CD4-positive, alpha-beta T cell treated with Interferon alpha-2 for 1 hour (primary cell): ENCODE measurements at regions not wholly inside any gene's neighbourhood (a gene's known extent, or its start where the extent isn't known, plus 50 kb on each side); places are given as distances from the start of the nearest gene placed in this dataset.

ENCODE experiments used
- DNase-seq, 2 donors: peaks; one replicate each; pipeline ENCODE4 v3.0.0-alpha.2; 2020 to 2022

DNA sequence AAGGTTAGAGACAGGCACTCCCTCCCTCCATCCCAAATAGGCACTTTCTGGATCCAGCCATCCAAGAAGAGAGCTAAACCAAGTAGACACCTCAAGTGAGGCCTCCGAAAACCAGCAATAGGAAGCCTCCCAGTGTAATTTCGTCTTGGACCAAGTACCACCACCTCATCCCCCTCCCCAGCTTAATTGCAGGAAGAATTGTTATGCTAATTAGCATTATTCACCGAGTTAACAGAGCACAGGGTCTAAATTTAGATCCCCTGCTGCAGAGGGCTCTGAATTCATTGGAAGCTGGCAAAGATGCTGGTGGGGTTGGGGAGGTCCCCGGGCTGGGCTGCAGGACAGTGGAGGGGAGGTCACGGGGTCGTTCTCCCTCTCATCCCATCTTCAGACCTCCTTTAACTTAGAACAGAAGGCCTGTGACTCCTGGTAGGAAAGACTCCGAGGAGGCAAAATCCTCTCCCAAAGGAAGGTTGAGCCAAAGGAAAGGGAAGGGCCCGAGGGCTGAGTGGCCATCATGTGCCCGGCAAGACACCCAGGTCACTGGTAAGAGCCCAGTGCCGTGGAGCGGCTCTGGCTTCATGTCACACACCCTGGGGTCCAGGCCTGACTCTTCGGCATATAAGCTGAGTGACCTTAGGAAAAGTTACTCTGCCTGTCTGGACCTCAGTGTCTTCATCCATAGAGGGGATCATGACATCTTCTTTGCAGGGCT lies 209.2 kb upstream of the GRIK3 start:
- DNase-seq = no peak

DNA sequence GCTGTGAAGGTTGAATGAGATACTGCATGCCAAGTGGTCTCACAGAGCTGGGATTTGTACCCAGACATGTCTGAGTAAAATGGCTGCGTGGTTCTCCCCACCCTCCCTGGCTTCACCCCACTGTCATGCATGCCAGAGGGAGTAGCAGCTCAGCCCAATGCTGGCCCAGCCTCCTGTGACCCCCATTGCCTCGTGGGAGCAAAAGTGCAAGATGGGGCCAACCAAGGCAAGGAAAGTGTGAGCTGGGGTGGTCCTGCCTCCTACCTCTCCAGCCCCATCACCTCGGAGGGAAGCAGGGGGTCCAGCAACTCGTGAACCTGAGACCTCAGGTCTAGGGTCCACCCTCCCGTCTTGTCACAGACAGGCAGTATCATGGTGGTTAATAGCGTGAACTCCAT lies 209.8 kb upstream of the GRIK3 start:
- DNase-seq = no peak

DNA sequence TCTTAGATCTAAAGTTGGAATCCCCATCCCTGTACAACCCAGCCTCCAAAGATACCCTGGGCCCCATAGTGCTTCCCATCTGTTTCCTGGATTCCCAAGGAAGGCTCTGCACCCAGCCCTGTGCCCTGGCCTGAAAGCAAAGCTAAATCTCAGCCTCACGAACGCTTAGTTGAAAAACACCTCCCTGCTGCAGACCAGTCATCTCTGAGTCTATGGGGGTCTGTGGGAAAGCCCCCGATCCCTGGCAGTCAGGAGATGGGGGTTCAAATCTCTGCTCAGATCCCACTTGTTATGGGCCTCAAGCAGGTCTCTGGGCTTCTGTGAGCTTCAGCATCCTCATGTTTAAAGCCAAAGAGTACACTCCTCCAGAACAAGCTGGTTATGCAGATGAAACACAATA lies 210.5 kb upstream of the GRIK3 start:
- DNase-seq = no peak

DNA sequence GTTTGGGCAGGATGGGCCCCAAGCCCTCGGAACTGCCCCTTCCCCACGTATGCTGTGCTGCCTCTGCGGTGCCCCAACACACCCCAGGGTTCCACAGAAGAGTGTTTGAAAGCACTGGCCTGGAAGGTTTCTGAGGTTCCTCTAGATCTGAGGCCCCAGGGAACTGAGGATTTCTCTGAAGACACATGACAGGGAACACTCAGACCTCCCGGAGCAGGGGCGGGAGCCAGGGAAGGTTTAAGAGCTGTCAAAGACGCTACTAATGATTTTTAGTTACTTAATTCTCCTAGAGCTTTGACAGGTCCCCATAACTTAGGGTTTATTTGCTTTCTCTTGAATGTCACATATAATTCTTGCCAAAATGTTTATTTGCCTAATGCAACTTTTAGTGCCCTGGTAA lies 212.3 kb upstream of the GRIK3 start:
- no peak for DNase-seq

DNA sequence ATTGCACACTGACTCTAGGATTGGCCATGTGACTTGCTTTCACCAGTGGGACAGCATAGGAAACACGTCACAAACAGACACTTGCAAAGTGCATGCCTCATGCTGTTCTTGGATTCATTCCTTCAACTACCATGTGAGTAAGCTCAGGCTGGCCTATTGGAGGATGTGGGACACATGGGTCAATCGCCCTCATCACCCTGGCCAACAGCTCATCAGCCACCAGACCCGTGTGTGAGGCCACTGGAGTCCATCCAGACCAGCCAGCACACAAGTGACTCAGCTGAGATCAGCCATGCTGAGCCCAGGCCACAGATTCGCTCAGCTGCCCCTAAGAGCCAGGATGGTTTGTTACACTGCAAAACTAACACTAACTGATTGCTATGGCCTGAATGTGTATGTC lies 216.1 kb upstream of the GRIK3 start:
- no peak for DNase-seq

DNA sequence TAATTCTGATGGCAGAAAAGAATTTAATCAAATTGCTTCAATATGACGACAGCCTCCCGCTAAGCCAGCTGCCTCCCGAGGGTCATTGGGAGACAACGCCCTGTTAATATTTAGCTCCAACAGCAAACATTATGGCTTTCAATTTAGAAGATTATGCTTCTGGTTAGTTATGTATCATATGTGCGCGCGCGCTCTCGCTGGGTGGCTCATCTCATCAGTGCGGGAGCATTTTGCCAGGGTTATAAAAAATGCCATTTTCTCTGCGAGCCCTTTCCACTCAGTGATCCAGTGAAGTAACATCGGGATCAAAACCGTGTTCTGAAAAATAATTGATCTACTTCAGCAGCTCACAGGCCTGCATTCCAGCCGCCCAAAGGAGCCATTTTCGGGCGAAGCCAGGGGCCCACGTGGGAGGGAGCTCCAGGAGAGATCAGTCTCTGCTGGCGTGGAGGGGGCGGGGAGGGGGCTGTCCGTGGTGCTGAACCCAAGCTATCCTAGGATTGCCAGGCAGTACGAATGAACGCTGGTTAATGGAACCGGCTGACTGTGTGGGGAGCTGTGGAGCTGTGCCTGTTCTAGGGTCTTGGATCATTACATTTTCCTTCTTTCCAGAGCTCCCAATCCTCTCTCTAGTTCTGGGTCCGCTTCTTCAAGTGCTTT lies 219.1 kb upstream of the ZC3H12A start:
- DNase-seq = no peak

DNA sequence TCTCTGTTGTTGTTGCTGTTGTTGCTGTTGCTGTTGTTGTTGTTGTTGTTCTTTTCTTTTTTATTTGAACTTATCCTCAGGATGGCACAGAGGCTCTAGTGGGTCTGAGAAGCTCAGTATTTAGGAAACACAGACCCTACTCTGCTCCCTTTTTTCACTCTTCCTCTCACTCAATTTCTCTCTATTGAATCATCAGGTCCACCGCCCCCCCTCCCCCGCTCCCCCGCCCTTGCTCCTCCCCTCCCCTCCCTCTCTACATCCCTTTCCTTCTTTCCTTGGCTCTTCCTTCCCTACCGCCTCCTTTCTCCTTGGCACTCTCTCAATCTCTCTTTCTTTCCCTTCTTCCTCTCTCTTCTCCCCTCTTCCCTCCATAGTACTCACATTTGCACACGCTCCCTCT lies 218.5 kb upstream of the ZC3H12A start:
- DNase-seq = no peak

DNA sequence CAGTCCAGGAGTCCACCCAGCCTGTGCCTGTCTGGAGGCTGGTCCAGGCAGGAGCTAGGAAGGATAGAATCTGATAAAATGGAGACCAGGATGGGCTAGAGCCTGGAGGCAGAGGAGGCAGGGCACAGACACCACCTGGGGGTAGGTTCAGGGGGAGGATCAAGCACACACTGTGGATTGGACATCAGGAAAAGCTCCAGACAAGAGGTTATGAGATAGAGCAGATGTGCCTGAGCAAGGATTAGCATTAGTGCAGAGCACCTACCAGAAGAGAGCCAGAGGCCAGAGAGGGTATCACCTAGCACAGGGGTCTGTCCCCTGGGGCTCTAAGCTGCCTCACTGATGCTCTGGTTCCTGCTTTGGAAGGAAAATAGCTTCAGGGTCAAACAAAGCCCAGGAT lies 216.7 kb upstream of the ZC3H12A start:
- no peak for DNase-seq

DNA sequence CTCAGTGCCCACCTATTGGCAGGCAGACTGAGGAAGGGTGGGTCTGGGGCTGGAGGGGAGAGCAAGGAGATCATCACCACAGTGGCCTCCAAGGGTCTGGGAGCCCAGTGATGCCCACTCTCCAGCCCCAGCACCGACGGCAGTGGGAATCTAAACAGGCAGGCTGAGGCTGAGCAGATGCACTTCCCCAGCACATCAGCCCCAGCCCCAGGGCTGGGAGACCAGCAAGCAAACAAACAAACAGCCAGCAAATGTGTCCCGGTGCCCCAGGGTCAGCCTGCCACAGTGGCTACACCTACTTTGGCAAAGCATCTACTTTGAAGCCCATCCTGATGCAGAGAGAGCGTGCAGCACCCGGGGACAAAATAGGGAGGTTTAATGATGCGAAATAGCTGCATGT lies 216.3 kb upstream of the ZC3H12A start:
- DNase-seq = no peak

DNA sequence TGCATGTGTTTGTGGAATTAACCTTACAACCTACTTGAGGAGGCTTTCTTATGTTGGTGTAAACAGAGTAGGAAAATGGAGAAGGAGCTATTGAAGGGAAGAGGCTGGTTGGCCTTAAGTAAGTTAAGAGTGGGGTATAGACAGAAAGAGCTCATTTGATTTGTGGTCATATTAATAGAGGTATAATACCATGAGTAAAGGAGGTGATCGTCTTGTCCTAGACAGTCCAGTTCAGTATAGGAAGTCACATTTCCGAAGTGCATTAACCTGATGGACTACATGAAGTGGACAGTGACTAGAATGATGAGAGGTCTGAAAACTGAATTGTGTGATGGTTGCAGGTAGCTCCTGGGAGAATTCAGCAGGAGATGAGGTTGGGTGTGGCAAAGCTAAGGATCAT lies 215.4 kb upstream of the ZC3H12A start:
- DNase-seq = no peak

DNA sequence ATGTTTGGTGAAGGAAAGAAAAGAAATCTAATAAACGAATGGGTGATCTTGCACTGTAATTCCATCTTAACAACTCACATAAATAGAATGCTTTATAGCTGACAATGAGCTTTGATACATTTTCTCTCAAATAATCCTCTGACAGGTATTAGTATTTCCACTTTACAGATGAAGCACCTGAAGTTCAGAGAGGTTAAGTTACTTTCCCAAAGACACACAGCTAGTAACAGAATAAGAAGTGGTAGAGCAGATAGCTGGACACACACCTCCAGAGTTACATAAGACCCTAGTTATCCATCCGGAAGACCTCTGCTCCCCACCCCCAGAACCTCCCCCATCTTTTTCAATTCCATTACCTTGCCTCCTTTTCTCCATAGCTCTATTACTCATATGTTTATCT lies 213.3 kb upstream of the ZC3H12A start:
- no peak for DNase-seq

DNA sequence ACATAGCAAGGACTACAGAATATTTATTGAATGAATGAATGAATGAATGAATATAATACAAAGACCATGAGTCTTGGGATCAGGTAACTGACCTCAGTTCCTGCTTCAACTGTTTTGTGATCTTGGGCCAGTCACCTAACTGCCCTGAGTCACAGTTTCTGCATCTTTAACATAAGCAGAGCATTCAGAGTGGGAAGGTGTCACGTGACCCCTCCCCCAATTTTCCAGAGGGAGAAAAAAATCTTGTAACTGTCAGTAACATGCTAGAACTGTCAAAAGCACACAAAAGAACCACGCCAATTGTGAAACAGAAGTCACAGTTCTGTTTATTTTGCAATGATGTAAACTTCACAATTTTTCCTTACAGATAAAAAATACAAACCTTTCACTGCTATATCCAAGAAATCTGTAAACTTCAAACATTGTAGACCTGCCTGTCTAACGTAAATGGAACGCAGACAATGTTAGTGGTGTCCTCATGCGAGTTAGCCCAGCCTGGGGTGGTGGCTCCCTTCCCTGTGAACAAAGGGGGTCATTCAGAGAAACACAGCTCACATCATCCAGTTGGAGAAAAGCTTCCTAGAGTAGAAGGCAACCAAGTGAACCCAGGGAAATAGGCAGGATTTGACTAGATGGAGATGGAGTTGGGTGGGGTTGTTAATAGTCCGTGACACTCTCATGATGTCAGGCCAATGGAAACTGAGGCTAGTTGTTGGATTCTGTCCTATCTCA lies 211.8 kb upstream of the ZC3H12A start:
- no peak for DNase-seq

DNA sequence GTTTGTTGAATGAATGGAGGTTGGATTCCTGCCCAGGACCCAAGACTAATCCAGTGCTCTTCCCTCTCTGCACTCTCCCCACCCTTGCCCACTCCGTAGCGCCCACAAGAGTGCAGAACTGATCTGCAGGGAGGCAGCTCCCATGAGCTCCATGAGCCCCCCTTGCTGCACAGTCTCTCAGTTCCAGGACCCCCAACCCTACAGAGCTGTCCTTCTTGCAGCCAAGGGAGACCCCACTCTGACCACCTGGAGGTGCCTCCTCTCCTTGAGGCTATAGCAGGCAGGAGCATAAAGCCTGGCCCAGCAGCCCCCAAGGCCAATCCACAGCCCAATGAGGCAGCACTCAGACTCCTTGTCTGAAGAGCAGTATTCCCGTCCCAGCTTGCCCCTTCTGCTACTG lies 209.2 kb upstream of the ZC3H12A start:
- DNase-seq = no peak

DNA sequence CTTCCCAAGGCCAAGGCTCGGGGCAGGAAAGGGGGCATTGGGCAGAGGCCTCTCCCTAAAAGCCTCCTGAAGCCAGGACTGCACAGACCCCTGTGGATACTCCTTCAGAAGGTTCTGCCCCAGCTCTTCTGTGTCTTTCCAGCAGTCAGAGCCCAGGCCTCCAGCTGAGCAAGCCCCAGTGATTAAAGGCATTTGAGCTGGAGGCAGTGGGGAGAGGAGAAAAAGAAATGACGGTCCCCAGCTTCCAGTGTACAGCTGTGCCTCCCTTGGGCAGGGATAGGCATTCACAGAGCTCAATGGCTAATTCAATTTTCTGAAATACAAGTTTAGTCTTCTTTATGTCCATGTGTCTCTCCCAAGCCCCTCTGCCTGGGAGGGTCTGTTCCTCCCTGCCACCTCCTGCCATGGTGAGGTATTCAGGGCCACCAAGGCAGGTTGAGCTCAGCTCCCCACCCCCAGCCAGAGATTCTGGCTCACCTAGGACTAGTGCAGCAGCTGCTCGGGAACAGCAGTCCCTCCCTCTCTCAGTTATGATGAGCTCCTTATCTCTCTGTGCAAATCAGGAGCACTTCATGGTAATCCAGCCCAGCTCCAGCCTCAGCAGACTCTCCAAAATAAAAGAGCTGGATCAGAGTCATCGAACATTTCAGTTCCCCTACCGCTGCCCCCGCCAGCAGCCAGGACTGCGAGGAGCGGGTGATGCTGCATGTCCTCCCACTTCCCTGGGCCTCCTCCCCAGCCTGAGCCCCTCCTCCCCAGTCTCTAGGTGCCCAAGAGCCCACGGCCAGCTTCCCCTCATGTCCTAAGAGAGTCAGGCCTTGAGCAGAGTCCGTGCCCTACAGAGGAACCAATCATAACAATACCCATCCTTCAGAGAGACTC lies 208.4 kb upstream of the ZC3H12A start:
- DNase-seq = no peak

DNA sequence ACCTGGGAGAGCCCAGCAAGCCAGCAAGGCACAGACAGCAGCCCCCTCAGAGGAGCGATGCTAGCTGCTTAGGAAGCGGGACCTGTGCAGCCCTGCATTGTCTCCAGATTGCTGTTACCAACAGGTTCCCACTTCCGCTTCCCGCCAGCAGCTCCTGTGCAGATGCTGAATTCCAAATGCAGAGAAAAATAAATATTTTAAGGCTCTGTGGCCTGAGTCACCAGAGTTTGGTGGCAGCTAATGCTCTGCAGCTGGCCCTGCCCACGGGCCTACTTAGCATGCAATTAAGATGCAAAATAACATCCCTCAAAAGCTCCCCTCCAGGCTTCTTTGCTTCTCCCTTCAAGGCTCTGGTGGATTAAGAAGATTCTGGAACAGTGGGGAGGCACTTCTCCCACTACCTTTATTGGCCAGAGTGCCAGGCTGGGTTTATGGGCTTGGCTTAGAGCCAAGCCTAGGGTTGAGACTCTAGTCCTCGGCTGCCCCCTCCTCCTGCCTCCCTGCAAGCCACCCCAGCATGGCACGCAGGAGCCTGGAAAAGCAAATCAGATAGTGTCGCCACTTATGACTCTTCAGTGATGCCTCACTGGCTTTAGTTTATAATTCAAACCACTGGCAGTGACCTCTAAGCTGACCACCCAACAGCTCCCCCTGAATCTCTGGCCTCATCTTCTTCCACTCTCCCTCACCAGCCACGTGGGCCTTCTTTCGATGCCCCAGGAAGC lies 207.1 kb upstream of the ZC3H12A start:
- DNase-seq = no peak

DNA sequence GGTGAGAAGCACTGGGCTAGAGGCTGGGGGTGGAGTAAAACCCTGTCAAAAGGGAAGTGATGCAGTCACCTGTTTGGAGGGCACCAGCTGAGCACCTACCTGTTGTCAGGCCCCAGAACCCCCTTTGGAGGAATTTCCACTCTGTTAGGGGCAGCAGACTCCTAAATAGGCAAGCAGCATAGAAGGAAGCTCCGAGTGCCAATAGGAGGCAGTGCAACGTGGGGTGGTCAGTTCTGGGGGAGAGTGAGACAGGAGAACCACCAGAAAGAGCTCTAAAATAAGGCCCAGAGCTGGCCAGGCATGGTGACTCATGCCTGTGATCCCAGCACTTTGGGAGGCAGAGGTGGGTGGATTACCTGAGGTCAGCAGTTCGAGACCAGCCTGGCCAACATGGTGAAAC lies 203.7 kb upstream of the ZC3H12A start:
- DNase-seq = no peak

DNA sequence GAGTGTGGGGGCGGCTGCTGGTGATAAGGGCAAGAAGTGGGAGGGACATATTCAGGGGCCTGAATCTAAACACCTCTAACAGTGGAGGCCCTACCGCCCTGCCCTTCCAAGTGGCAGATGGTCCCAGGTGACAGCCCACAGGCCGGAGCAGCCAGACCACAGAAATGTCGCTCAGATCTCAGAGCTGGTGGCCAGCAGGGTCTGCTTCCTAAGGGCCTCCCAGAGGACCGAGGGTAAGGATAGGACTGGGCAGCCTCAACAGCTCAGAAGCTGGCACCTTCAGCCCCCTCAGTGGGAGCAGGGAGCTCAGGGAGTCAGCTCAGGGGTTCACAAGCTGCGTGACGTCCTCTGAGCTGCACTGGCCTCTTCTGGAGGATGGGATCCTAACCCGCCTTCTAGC lies 201.8 kb upstream of the ZC3H12A start:
- no peak for DNase-seq

DNA sequence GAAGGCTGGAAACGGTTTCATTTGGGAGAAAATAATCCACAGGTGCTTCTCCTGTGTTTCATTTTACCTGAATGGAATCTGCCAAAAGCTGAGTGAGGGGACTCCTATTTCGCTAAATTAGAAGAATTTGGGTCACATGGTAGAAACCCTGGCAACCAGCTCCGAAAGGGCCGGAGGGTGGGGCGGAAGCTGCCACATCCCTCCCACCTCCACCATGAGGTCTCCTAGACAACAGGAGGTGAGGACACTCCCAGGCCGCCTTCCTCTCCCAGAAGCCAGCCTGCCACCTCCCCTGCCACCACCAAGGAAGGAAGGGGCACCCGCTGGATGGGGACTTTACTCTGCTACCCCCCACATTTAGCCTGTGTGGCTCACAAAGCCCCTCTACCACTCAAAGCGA lies 199.9 kb upstream of the ZC3H12A start:
- DNase-seq = no peak

DNA sequence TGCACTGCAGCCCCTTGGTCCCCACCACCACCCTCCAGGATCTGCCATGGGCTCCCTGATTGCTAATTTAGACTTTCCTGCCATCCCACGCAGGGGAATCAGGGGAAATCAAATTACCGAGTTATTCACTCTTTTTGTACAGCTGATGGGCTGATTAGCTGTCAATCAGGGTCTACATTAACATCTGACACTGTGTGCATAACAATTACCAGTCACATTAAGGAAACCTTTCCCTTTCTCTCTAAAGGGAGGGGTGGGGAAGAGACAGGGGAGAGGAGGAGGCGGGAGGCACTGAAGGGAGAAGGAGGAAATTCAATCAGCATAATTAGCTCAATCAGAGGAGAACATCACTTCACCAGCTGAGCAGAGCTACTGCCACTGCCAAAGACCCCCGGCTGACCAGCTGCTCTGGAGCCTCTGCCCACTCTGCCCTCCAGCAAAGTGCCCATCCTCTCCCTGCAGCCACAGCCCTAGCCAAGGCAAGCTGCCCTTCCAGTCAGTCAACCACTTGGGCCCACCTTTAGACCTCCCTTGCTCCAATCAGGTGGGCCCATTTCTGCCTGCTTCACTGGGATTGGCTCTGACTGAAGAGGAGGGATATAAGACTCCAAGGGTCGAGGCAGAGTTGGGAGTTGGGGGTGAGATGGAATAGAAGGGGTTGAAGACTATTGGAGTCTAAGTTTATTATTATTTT lies 199.3 kb upstream of the ZC3H12A start:
- DNase-seq = no peak

DNA sequence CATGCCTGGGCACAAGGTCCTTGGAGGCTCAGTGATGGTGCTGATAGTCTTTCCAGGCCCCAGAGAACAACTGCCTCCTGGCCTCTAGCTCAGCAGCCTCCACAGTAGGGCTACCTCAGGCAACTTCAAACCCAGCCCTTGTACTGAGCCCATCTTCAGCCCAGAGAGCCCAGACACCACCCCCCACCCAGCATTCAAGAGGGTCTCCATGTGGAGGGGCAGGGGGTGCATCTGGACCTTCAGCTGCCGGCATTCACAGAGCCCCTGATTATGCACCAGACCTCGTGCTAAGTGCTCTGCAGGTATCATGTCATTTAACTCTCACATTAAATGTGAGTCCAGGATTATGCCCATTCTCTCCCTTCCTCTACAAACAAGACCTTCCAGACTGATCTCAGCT lies 197.0 kb upstream of the ZC3H12A start:
- DNase-seq = no peak

DNA sequence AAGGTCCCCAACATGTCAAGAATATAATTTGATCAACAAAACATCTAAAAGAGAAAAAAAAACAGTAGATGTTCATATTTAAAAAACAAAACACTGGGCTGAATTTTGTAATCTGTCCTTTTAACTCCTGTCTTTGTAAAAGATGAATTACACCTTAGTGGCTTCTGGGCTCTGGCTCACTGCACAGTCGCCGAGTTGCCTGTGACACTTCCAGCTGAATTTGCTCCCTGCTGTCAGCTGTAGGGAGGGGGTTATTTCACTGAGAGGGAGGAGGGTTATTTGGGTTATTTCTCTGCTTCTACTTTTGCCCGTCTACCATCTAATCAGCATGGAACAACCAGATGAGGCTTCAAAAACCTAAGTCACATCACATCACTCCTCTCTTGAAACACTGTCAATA lies 193.0 kb upstream of the ZC3H12A start:
- no peak for DNase-seq

DNA sequence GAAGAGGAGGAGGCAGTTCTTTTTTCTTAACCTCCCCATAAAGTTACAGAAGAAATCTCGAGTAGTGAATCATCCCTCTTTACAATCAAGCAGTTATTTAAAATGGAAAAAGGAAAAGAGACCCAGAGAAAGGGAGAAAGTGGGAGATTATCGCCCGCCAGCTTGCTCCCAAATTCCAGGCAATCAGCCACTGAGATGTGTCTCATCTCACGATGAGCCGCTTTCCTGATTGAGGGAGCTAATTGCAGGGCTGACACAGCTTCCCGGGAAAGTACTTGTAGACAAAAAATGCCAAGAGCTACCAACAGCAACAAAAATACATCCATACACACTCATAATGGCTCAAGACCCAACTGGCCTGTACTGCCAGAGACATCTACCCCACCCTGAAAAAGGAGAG lies 191.6 kb upstream of the ZC3H12A start:
- no peak for DNase-seq
